ENCODE measurements at regions not wholly inside any gene's neighbourhood (a gene's known extent, or its start where the extent isn't known, plus 50 kb on each side); places are given as distances from the start of the nearest gene placed in this dataset.

- TF ChIP-seq CTCF (IDR thresholded peaks at IDR 0.05) (no peak), POLR2A (IDR thresholded peaks at IDR 0.05) (no peak)
Measured at GRCh38 chr1:222084996-222085395, 343.1 kb upstream of the DUSP10 start.
